GM21447 (cell line): ENCODE measurements at regions not wholly inside any gene's neighbourhood (a gene's known extent, or its start where the extent isn't known, plus 50 kb on each side); places are given as distances from the start of the nearest gene placed in this dataset.
A peak's percentile ranks its signal among the peaks of the same experiment; 100 is the strongest.
"Not testable (repeated sequence)": the region's sequence is repeated elsewhere in the genome, so short reads cannot be mapped to it uniquely, and the experiment has no call there.

Experiments
- ATAC-seq: cut with Tn5 transposase; IDR thresholded peaks from one replicate; pipeline ENCODE4 v1.9.1; 2021; ENCODE audit not compliant: unreplicated experiment

- peak; percentile 50 for ATAC-seq
Measured at GRCh38 chr3:72538070-72538745, 310.0 kb downstream of the SHQ1 start.

- no peak for ATAC-seq
Measured at GRCh38 chr3:72537448-72537847, 310.8 kb downstream of the SHQ1 start.

GRCh38 chr3:72536878-72537267 lies 311.4 kb downstream of the SHQ1 start:
- no peak for ATAC-seq

- ATAC-seq = no peak
Measured at GRCh38 chr3:72536206-72536877, 311.9 kb downstream of the SHQ1 start.

- ATAC-seq = no peak
Measured at GRCh38 chr3:72535772-72536171, 312.5 kb downstream of the SHQ1 start.

- no peak for ATAC-seq
Measured at GRCh38 chr3:72533591-72534473, 314.4 kb downstream of the SHQ1 start.

- ATAC-seq = no peak
Measured at GRCh38 chr3:72530426-72530825, 317.8 kb downstream of the SHQ1 start.

- ATAC-seq = no peak
Measured at GRCh38 chr3:72529081-72529480, 319.2 kb downstream of the SHQ1 start.

- peak; percentile 89 for ATAC-seq
Measured at GRCh38 chr3:72523429-72524151, 324.7 kb downstream of the SHQ1 start.

GRCh38 chr3:72520690-72521308 lies 327.4 kb downstream of the SHQ1 start:
- peak; percentile 38 for ATAC-seq

GRCh38 chr3:72519946-72520604 lies 328.2 kb downstream of the SHQ1 start:
- ATAC-seq = no peak

- no peak for ATAC-seq
Measured at GRCh38 chr3:72517921-72518424, 330.3 kb downstream of the SHQ1 start.

- no peak for ATAC-seq
Measured at GRCh38 chr3:72517336-72517735, 330.9 kb downstream of the SHQ1 start.

GRCh38 chr3:72516361-72516760 lies 331.9 kb downstream of the SHQ1 start:
- no peak for ATAC-seq

GRCh38 chr3:72515941-72516340 lies 332.3 kb downstream of the SHQ1 start:
- no peak for ATAC-seq

GRCh38 chr3:72515281-72515680 lies 333.0 kb downstream of the SHQ1 start:
- no peak for ATAC-seq

- no peak for ATAC-seq
Measured at GRCh38 chr3:72510247-72510646, 338.0 kb downstream of the SHQ1 start.

GRCh38 chr3:72505539-72506405 lies 342.5 kb downstream of the SHQ1 start:
- no peak for ATAC-seq

- not testable (repeated sequence) for ATAC-seq
Measured at GRCh38 chr3:72497501-72497900, 350.7 kb downstream of the SHQ1 start.
